SK-N-DZ (cell line): ENCODE measurements at regions not wholly inside any gene's neighbourhood (a gene's known extent, or its start where the extent isn't known, plus 50 kb on each side); places are given as distances from the start of the nearest gene placed in this dataset.

Source experiments
- DNase-seq: peaks from one replicate; pipeline ENCODE4 v3.0.0-alpha.2; 2015; ENCODE audit warnings: low spot score

GRCh38 chrX:6472652-6473342 is 62.1 kb downstream of the VCX3A start:
- DNase-seq: no peak

- peak; percentile 61 for DNase-seq
Observed at GRCh38 chrX:6468706-6469105, 66.2 kb downstream of the VCX3A start.

- peak; percentile 24 for DNase-seq
Observed at GRCh38 chrX:6465756-6466155, 69.2 kb downstream of the VCX3A start.

- no peak for DNase-seq
Observed at GRCh38 chrX:6464726-6465125, 70.2 kb downstream of the VCX3A start.

GRCh38 chrX:6460893-6461490 is 73.9 kb downstream of the VCX3A start:
- no peak for DNase-seq

- DNase-seq: no peak
Observed at GRCh38 chrX:6456196-6456595, 78.7 kb downstream of the VCX3A start.

GRCh38 chrX:6449946-6450345 is 85.0 kb downstream of the VCX3A start:
- no peak for DNase-seq

- no peak for DNase-seq
Observed at GRCh38 chrX:6448003-6448402, 86.9 kb downstream of the VCX3A start.

- no peak for DNase-seq
Observed at GRCh38 chrX:6446582-6446981, 88.3 kb downstream of the VCX3A start.

- DNase-seq: no peak
Observed at GRCh38 chrX:6440648-6441047, 94.3 kb downstream of the VCX3A start.

- DNase-seq: no peak
Observed at GRCh38 chrX:6432226-6432625, 102.7 kb downstream of the VCX3A start.

- no peak for DNase-seq
Observed at GRCh38 chrX:6407542-6407941, 127.4 kb downstream of the VCX3A start.

GRCh38 chrX:6386837-6387236 is 148.1 kb downstream of the VCX3A start:
- DNase-seq: no peak

GRCh38 chrX:6384921-6385320 is 150.0 kb downstream of the VCX3A start:
- DNase-seq: no peak

GRCh38 chrX:6384371-6384770 is 150.5 kb downstream of the VCX3A start:
- DNase-seq: no peak

- DNase-seq: no peak
Observed at GRCh38 chrX:6383917-6384316, 151.0 kb downstream of the VCX3A start.

GRCh38 chrX:6383488-6383887 is 151.4 kb downstream of the VCX3A start:
- no peak for DNase-seq

GRCh38 chrX:6382284-6382683 is 152.6 kb downstream of the VCX3A start:
- no peak for DNase-seq

GRCh38 chrX:6377103-6377764 is 148.6 kb upstream of the NLGN4X start:
- no peak for DNase-seq

- no peak for DNase-seq
Observed at GRCh38 chrX:6374556-6374955, 145.9 kb upstream of the NLGN4X start.

GRCh38 chrX:6372981-6373380 is 144.3 kb upstream of the NLGN4X start:
- no peak for DNase-seq

- DNase-seq: no peak
Observed at GRCh38 chrX:6371353-6371752, 142.7 kb upstream of the NLGN4X start.

GRCh38 chrX:6363188-6363587 is 134.5 kb upstream of the NLGN4X start:
- DNase-seq: peak; percentile 20
